Natural killer cell (primary cell): ENCODE measurements at regions not wholly inside any gene's neighbourhood (a gene's known extent, or its start where the extent isn't known, plus 50 kb on each side); places are given as distances from the start of the nearest gene placed in this dataset.

Experiments
- ATAC-seq, 3 donors: fragments of 150-1000 bp in 2 of 3; fragments of 200-7000 bp in 1 of 3; cut with Tn5 transposase; 1 replicate in 1 of 3; 2 replicates in 2 of 3; pipeline ENCODE4 v1.10.0; 2021; ENCODE audit warnings: mild to moderate bottlenecking in 2 of 3, moderate library complexity in 2 of 3
- DNase-seq, 2 donors: peaks; one replicate each; pipeline versions ENCODE4 v3.0.0 to v3.0.0-alpha.2; 2013 to 2021; ENCODE audit warnings: mixed read lengths in 1 of 2
- H3K27ac ChIP-seq: one replicate; pipeline ENCODE4 v1.5.1; 2013; ENCODE audit warnings: mild to moderate bottlenecking, low read length
- H3K27me3 ChIP-seq: one replicate; pipeline ENCODE4 v1.6.1; 2013; ENCODE audit warnings: low read length; ENCODE audit not compliant: control insufficient read depth, insufficient read depth
- H3K36me3 ChIP-seq: one replicate; pipeline ENCODE4 v1.6.1; 2013; ENCODE audit warnings: low read length; ENCODE audit not compliant: control insufficient read depth, insufficient read depth
- H3K4me1 ChIP-seq: one replicate; pipeline ENCODE4 v1.6.1; 2013; ENCODE audit warnings: low read length; ENCODE audit not compliant: control insufficient read depth, insufficient read depth
- H3K4me3 ChIP-seq: one replicate; pipeline ENCODE4 v1.5.1; 2013; ENCODE audit warnings: low read length
- H3K9me3 ChIP-seq: one replicate; pipeline ENCODE4 v1.6.1; 2013; ENCODE audit warnings: low read length; ENCODE audit not compliant: control insufficient read depth, insufficient read depth
- H3K27ac Mint-ChIP-seq, 2 donors: one replicate each; pipeline ENCODE4 v1.8.0; 2022; ENCODE audit warnings: mild to moderate bottlenecking in 2 of 2, mixed read lengths in 2 of 2, moderate library complexity in 1 of 2
- H3K27me3 Mint-ChIP-seq, 2 donors: one replicate each; pipeline ENCODE4 v1.8.0; 2022; ENCODE audit warnings: low read depth in 2 of 2, mixed read lengths in 2 of 2
- H3K36me3 Mint-ChIP-seq: one replicate; pipeline ENCODE4 v1.8.0; 2022; ENCODE audit warnings: mixed read lengths
- H3K4me1 Mint-ChIP-seq, 2 donors: one replicate each; pipeline ENCODE4 v1.8.0; 2022; ENCODE audit warnings: mixed read lengths in 2 of 2
- H3K4me3 Mint-ChIP-seq: one replicate; pipeline ENCODE4 v1.8.0; 2022; ENCODE audit warnings: mild to moderate bottlenecking, moderate library complexity, mixed read lengths
- H3K9me3 Mint-ChIP-seq, 2 donors: one replicate each; pipeline ENCODE4 v1.8.0; 2022; ENCODE audit warnings: mixed read lengths in 2 of 2
- CTCF ChIP-seq: fragments of 200-600 bp; IDR thresholded peaks from one replicate; pipeline ENCODE4 v1.8.0; 2022; ENCODE audit warnings: antibody characterized with exemption
- WGBS: methylation state at CpG from one replicate; pipeline ENCODE4 v1.1.7; 2013; ENCODE audit warnings: missing lambda C conversion rate; ENCODE audit not compliant: insufficient coverage; 5-methylcytosine and 5-hydroxymethylcytosine counted together
- intact Hi-C: fragments of 100-400 bp; cut with micrococcal nuclease; formaldehyde crosslinking; loops from one replicate; pipeline ENCODE4 v1.14.2; 2022

GRCh38 chr21:27515676-27516075, 548.8 kb upstream of the ADAMTS5 start:
- no peak for TF ChIP-seq CTCF
- Mint-ChIP-seq H3K36me3 (peaks cover 16% of the 10 kb centered on the region), H3K9me3 (peaks cover 16 to 20% of the 10 kb centered on the region in 2 donors), H3K27ac (no peak overlapping the region), H3K27me3 (no peaks in the 10 kb centered on the region), H3K4me3 (no peak overlapping the region), H3K4me1 (no peaks in the 10 kb centered on the region)
- DNase-seq (no peak), ATAC-seq (no peak)
- intact Hi-C loops: no loop called here
- H3K4me3 ChIP-seq: no peak overlapping the region
- no peak overlapping the region for H3K27ac ChIP-seq
- no peaks in the 10 kb centered on the region for H3K27me3 ChIP-seq
- H3K4me1 ChIP-seq: no peaks in the 10 kb centered on the region
- no peaks in the 10 kb centered on the region for H3K9me3 ChIP-seq
- H3K36me3 ChIP-seq: no peaks in the 10 kb centered on the region

GRCh38 chr21:27513825-27514224, 546.9 kb upstream of the ADAMTS5 start:
- Mint-ChIP-seq H3K4me3 (no peak overlapping the region), H3K27ac (no peak overlapping the region), H3K4me1 (no peaks in the 10 kb centered on the region), H3K9me3 (peaks cover 17 to 20% of the 10 kb centered on the region in 2 donors), H3K36me3 (peaks cover 16% of the 10 kb centered on the region), H3K27me3 (no peaks in the 10 kb centered on the region)
- no peaks in the 10 kb centered on the region for H3K9me3 ChIP-seq
- H3K4me1 ChIP-seq: no peaks in the 10 kb centered on the region
- ATAC-seq (no peak), DNase-seq (no peak)
- WGBS: 88% methylated on average over 2 of the region's 4 CpGs
- intact Hi-C loops: no loop called here
- H3K4me3 ChIP-seq: no peak overlapping the region
- H3K36me3 ChIP-seq: no peaks in the 10 kb centered on the region
- TF ChIP-seq CTCF: no peak
- H3K27me3 ChIP-seq: no peaks in the 10 kb centered on the region
- no peak overlapping the region for H3K27ac ChIP-seq

GRCh38 chr21:27513016-27513415, 546.1 kb upstream of the ADAMTS5 start:
- peaks cover 15 to 20% of the 10 kb centered on the region in 2 donors for H3K9me3 Mint-ChIP-seq
- no peaks in the 10 kb centered on the region for H3K4me1 Mint-ChIP-seq
- ATAC-seq: no peak

More at GRCh38 chr21:27513016-27513415, 546.1 kb upstream of the ADAMTS5 start:
- intact Hi-C loops: no loop called here
- Histone ChIP-seq H3K27me3 (no peaks in the 10 kb centered on the region), H3K4me3 (no peak overlapping the region), H3K4me1 (no peaks in the 10 kb centered on the region), H3K9me3 (no peaks in the 10 kb centered on the region), H3K27ac (no peak overlapping the region), H3K36me3 (no peaks in the 10 kb centered on the region)
- no peak overlapping the region for H3K27ac Mint-ChIP-seq
- H3K27me3 Mint-ChIP-seq: no peaks in the 10 kb centered on the region
- 67% methylated on average over 1 of the region's 1 CpG for WGBS
- TF ChIP-seq CTCF: no peak
- no peak for DNase-seq
- no peak overlapping the region for H3K4me3 Mint-ChIP-seq
- H3K36me3 Mint-ChIP-seq: peaks cover 10% of the 10 kb centered on the region
